RWPE1 (cell line): ENCODE measurements at regions not wholly inside any gene's neighbourhood (a gene's known extent, or its start where the extent isn't known, plus 50 kb on each side); places are given as distances from the start of the nearest gene placed in this dataset.
A peak's percentile ranks its signal among the peaks of the same experiment; 100 is the strongest.

Experiments
- CTCF ChIA-PET: fragments of 350-600 bp; sonication (Branson Sonifier 250); formaldehyde crosslinking; extraction: SDS; loops from one replicate; lab custom pipeline; 2021; lab: Yijun Ruan, JAX
- POLR2A ChIA-PET: fragments of 400-600 bp; formaldehyde crosslinking; extraction: SDS; loops from one replicate; lab custom pipeline; 2020; ENCODE audit warnings: antibody characterized with exemption; ENCODE audit not compliant: low non-redundant PET; lab: Yijun Ruan, JAX
- DNase-seq: peaks from one replicate; pipeline ENCODE4 v3.0.0; 2012; ENCODE audit warnings: low spot score
- H3K27ac ChIP-seq: fragments of 450-650 bp; 2 replicates; pipeline ENCODE4 v1.5.1; 2017
- CTCF ChIP-seq: fragments of 450-650 bp; conservative IDR thresholded peaks from 2 replicates; pipeline ENCODE4 v1.5.1; 2017; ENCODE audit warnings: low read depth, mild to moderate bottlenecking

GRCh38 chr6:12501990-12502389 is 211.8 kb downstream of the EDN1 start:
- no peak overlapping the region for H3K27ac ChIP-seq
- TF ChIP-seq CTCF, result no peak
- ChIA-PET POLR2A (no interaction called here), CTCF (interaction anchor here (0.6 kb wide), 1 partner anchor 846 kb away, joined by 3 read pairs; no protein-coding TSS in a partner anchor)
- DNase-seq, result no peak

- DNase-seq, result peak; percentile 32
- H3K27ac ChIP-seq, result no peak overlapping the region
- TF ChIP-seq CTCF, result no peak
- ChIA-PET CTCF (interaction anchor here (0.6 to 1.6 kb wide), 5 partner anchors 17 to 519 kb away, joined by 3 to 5 read pairs (median 3); no protein-coding TSS in a partner anchor), POLR2A (no interaction called here)
Observed at GRCh38 chr6:12504325-12504966, 212.1 kb upstream of the PHACTR1 start.

DNA sequence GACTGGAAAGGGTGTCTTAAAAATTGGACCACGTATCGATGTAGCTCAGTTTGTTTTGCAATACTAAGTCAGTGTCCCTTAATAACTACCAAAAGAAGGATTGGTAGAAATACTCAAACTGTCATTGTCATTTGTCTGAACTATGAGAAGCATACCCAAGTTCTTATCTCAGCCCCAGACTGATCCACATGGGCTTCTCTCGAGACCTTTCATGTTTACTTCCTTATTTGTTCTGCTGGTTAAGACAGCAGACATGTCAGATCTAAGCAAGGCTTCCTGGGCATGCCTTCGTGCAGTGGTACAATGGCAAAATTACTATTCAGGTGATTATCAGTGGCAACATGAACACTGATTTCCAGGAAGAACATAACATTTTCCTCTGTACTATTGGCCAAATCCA is 211.1 kb upstream of the PHACTR1 start:
- TF ChIP-seq CTCF, result no peak
- ChIA-PET POLR2A (no interaction called here), CTCF (interaction anchor here (1.6 kb wide), 1 partner anchor 18 kb away, joined by 4 read pairs; no protein-coding TSS in a partner anchor)
- no peak overlapping the region for H3K27ac ChIP-seq
- DNase-seq, result no peak

DNA sequence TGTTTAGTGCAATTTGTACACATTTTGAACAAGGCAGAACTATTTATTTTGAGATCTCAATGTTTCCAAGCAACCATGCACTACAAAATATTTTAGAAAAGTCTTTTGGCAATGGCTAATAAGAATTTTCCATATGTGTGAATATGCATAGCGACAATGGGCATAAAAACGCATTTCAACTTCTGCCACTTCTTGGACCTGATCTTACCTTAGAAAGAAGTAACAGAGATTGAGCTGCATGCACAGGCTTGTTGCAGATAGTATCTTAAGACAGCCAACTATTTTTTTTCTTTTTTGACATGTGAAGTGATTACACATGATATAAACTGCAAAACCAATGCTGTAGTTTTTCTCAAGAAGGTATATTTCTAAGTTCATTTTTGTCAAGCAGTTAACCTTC is 210.4 kb upstream of the PHACTR1 start:
- POLR2A ChIA-PET, result no interaction called here
- DNase-seq, result no peak

GRCh38 chr6:12507636-12508035 is 208.9 kb upstream of the PHACTR1 start:
- H3K27ac ChIP-seq, result no peak overlapping the region
- ChIA-PET POLR2A (no interaction called here), CTCF (no interaction called here)
- DNase-seq, result no peak
- no peak for TF ChIP-seq CTCF

More for the DNA sequence above, 210.4 kb upstream of the PHACTR1 start:
- TF ChIP-seq CTCF, result no peak
- no peak overlapping the region for H3K27ac ChIP-seq
- CTCF ChIA-PET, result interaction anchor here (0.6 kb wide), 1 partner anchor 49 kb away, joined by 3 read pairs; no protein-coding TSS in a partner anchor

GRCh38 chr6:12508553-12508952 is 208.0 kb upstream of the PHACTR1 start:
- DNase-seq, result no peak
- TF ChIP-seq CTCF, result no peak
- CTCF ChIA-PET, result no interaction called here
- no peak overlapping the region for H3K27ac ChIP-seq
- POLR2A ChIA-PET, result no interaction called here
